GM21515 (cell line): ENCODE measurements at regions not wholly inside any gene's neighbourhood (a gene's known extent, or its start where the extent isn't known, plus 50 kb on each side); places are given as distances from the start of the nearest gene placed in this dataset.
"Not testable (repeated sequence)": the region's sequence is repeated elsewhere in the genome, so short reads cannot be mapped to it uniquely, and the experiment has no call there.

Experiments used
- ATAC-seq: cut with Tn5 transposase; IDR thresholded peaks from one replicate; pipeline ENCODE4 v1.9.1; 2021; ENCODE audit not compliant: unreplicated experiment

- ATAC-seq, result not testable (repeated sequence)
Measured at GRCh38 chr2:87405531-87406216, 342.2 kb upstream of the PLGLB2 start.

- not testable (repeated sequence) for ATAC-seq
Measured at GRCh38 chr2:87406406-87407175, 341.3 kb upstream of the PLGLB2 start.

GRCh38 chr2:87409601-87410000 is 338.3 kb upstream of the PLGLB2 start:
- ATAC-seq, result not testable (repeated sequence)

- not testable (repeated sequence) for ATAC-seq
Measured at GRCh38 chr2:87410371-87410770, 337.5 kb upstream of the PLGLB2 start.

- not testable (repeated sequence) for ATAC-seq
Measured at GRCh38 chr2:87412036-87412820, 335.7 kb upstream of the PLGLB2 start.

- not testable (repeated sequence) for ATAC-seq
Measured at GRCh38 chr2:87414331-87414730, 333.6 kb upstream of the PLGLB2 start.

- not testable (repeated sequence) for ATAC-seq
Measured at GRCh38 chr2:87414795-87415570, 332.9 kb upstream of the PLGLB2 start.

GRCh38 chr2:87415586-87416265 is 332.2 kb upstream of the PLGLB2 start:
- ATAC-seq, result not testable (repeated sequence)

- not testable (repeated sequence) for ATAC-seq
Measured at GRCh38 chr2:87416266-87416592, 331.7 kb upstream of the PLGLB2 start.

- ATAC-seq, result not testable (repeated sequence)
Measured at GRCh38 chr2:87417147-87417546, 330.7 kb upstream of the PLGLB2 start.

- not testable (repeated sequence) for ATAC-seq
Measured at GRCh38 chr2:87417742-87418567, 329.9 kb upstream of the PLGLB2 start.

GRCh38 chr2:87418823-87419822 is 328.8 kb upstream of the PLGLB2 start:
- ATAC-seq, result not testable (repeated sequence)

- ATAC-seq, result not testable (repeated sequence)
Measured at GRCh38 chr2:87419980-87420379, 327.9 kb upstream of the PLGLB2 start.

- ATAC-seq, result not testable (repeated sequence)
Measured at GRCh38 chr2:87420954-87421353, 326.9 kb upstream of the PLGLB2 start.

GRCh38 chr2:87423796-87424762 is 323.8 kb upstream of the PLGLB2 start:
- ATAC-seq, result not testable (repeated sequence)

GRCh38 chr2:87424763-87425154 is 323.1 kb upstream of the PLGLB2 start:
- ATAC-seq, result not testable (repeated sequence)

GRCh38 chr2:87425191-87425590 is 322.7 kb upstream of the PLGLB2 start:
- ATAC-seq, result not testable (repeated sequence)
